H1 (cell line): ENCODE measurements at regions not wholly inside any gene's neighbourhood (a gene's known extent, or its start where the extent isn't known, plus 50 kb on each side); places are given as distances from the start of the nearest gene placed in this dataset.

Experiments
- JUN ChIP-seq: IDR thresholded peaks from 2 replicates; pipeline ENCODE4 v1.6.1; 2011; ENCODE audit warnings: low read depth, mild to moderate bottlenecking, improper control_type of control experiment, low read length
- SIN3A ChIP-seq, 2 experiments: IDR thresholded peaks in 1 of 2; conservative IDR thresholded peaks in 1 of 2; 2 replicates each; pipeline ENCODE4 v1.6.1; 2011 to 2012; ENCODE audit warnings: low read length in 2 of 2, improper control_type of control experiment in 1 of 2, low read depth in 1 of 2, mild to moderate bottlenecking in 1 of 2
- TBP ChIP-seq: IDR thresholded peaks from 2 replicates; pipeline ENCODE4 v1.6.1; 2011; ENCODE audit warnings: low read depth, low read length, improper control_type of control experiment
- TF ChIP-seq, protein P1 (sequence below), 3 experiments: IDR thresholded peaks; 1 replicate in 2 of 3; 2 replicates in 1 of 3; pipeline versions ENCODE4 v1.5.1 to v1.6.1; 2011; ENCODE audit warnings: low read length in 3 of 3, mild to moderate bottlenecking in 3 of 3, inconsistent platforms in 2 of 3, low read depth in 1 of 3, moderate library complexity in 1 of 3; ENCODE audit not compliant: insufficient read depth in 1 of 3; ENCODE audit errors: control extremely low read depth in 1 of 3

GRCh38 chr2:147297820-147298219, 547.0 kb upstream of the ACVR2A start:
- TF ChIP-seq, protein P1, sequence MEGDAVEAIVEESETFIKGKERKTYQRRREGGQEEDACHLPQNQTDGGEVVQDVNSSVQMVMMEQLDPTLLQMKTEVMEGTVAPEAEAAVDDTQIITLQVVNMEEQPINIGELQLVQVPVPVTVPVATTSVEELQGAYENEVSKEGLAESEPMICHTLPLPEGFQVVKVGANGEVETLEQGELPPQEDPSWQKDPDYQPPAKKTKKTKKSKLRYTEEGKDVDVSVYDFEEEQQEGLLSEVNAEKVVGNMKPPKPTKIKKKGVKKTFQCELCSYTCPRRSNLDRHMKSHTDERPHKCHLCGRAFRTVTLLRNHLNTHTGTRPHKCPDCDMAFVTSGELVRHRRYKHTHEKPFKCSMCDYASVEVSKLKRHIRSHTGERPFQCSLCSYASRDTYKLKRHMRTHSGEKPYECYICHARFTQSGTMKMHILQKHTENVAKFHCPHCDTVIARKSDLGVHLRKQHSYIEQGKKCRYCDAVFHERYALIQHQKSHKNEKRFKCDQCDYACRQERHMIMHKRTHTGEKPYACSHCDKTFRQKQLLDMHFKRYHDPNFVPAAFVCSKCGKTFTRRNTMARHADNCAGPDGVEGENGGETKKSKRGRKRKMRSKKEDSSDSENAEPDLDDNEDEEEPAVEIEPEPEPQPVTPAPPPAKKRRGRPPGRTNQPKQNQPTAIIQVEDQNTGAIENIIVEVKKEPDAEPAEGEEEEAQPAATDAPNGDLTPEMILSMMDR (IDR thresholded peaks at IDR 0.05; ENCODE audit: control extremely low read depth in 1 of 3, insufficient read depth in 1 of 3, low read depth in 1 of 3, low read length in 3 of 3): no peak
- no peak for TF ChIP-seq TBP
- TF ChIP-seq SIN3A (conservative IDR thresholded peaks at IDR 0.05 in 1 of 2, IDR thresholded peaks at IDR 0.05 in 1 of 2; ENCODE audit: low read depth in 1 of 2, low read length in 2 of 2): no peak
- no peak for TF ChIP-seq JUN
